ENCODE measurements at regions not wholly inside any gene's neighbourhood (a gene's known extent, or its start where the extent isn't known, plus 50 kb on each side); places are given as distances from the start of the nearest gene placed in this dataset.

DNA sequence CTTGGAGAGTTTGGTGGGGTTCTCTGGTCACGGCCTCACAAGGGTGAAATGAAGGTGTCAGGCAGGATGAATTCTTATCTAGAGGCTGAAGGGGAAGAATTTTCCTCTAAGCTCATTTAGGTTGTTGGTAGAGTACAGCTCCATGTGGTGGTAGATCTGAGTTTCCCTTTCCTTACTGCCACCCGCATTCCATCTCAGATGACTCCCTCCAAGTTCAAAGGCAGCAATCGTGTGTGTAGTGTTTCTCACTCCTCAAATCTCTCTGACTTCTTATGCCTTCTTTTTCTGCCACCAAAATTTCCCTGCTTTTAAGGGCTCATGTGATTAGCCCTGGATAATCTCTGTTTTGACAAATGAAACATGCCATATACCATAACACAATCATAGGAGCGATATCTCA, 135.5 kb upstream of the MYOCD start:
- no peak for DNase-seq

DNA sequence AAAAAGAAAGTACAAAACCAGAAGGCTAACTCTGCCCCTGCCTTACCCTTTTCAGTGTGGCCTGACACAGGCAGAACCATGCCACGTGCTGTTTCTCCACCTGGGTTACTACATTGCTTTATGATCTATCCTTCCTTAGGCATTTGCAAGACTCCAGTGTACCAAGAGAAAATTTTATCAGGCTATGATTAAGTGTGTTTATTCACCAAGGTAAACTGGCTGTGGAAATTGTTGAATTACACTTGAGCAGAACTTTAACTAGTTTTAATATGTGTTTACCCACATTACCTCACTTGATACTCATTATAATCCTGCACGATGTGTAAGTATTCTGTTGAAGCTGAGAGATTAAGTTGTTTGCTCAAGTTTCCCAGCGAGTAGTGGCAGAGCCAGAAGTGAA, 129.7 kb upstream of the MYOCD start:
- no peak for DNase-seq

DNA sequence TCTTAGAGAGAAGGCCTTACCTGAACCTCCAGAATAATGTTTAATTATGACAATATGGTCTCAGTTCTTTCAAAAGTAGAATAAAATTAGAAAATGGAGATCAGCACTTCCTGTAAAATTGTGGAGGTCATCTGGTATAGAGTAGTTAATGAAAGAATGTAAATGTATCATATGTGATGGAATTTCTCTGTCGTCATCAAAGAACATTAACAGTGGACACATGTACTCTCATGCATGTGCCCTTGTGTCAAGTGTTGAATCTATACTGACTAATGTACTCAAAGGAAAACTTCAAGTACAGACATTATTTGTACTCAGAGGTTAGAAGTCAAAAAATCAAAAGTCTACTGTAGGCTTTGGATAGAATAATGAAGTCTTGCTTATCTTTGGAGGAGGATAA, 129.2 kb upstream of the MYOCD start:
- DNase-seq: no peak

DNA sequence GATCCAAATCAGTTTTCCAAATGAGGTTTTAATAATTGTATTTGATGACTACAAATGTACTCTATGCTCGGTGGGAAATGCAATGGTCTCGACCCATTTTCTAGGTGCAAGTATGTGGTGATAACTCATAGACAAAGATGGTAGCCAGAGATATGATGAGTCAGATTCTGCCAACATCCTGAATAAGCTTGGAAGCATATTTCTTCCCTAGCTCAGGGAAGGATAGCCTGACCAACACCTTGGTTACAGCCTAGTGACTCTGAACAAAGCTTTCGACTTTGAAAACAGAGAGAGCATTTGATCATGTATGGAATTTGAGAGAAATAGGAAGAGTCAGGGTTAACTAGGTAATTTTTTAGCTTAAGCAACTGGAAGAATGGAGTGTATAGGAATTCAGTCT, 128.3 kb upstream of the MYOCD start:
- no peak for DNase-seq

DNA sequence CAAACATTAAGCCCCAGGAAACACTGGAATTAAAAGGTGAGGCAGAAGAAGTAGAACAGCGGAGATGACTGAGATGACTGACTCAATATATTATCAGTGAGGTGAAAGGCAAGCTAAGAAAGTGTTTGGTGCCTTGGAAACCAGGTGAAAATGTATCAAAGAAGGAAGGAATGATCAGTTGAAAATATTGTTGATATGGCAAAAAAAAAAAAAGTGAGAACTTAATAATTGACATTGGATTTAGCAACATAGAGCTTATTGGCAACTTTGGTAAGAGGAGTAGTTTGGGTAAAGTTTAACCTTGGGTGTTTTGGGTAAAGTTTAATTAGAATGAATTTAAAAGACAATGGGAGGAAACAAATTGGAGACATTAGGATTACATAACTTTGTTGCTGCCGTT, 127.7 kb upstream of the MYOCD start:
- DNase-seq: no peak

DNA sequence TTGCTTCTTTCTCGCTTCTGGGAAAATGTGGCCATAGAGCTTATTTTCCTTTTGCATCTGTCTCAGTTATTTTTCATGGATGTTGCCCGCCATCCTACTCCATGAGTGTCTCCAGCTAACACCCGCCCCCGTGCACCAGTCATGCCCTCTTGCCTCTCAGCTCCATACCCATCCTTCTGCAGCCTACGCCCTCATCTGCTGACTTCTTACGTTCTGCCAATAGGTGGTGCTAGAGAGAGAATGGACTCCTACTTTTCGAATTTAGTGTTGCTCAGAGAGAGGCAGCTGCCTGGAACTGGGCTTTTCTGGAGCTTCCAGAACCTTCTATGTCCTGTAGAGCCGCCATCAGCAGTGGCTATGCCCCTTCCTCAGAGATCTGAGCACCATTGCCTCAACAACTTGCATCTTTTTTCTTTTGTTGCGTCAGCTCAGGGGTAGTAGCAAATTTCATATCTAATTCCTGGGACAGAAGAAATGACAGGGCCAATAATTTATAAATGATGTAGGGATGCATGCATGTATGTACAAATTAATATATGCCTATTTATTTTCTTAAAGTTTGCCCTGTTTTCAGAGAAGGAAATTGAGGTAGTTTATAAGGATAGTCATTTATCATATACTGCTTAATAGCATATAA, 119.7 kb upstream of the MYOCD start:
- DNase-seq: no peak

DNA sequence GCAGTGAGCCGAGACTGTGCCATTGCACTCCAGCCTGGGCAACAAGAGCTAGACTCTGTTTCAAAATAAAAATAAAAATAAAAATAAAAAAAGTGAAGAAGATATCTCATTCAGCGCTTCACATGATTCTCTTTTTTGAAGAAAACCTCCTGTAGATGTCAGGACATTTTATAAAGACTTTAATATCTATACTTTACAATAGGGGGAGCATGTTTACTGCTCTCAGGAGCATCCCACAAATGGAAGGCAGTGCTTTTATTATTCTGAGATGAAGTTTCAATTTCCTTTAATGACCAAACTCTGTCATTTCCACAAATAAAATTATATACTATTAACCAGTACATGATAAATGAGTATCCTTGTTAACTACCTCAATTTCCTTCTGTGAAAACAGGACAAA, 118.7 kb upstream of the MYOCD start:
- DNase-seq: no peak

DNA sequence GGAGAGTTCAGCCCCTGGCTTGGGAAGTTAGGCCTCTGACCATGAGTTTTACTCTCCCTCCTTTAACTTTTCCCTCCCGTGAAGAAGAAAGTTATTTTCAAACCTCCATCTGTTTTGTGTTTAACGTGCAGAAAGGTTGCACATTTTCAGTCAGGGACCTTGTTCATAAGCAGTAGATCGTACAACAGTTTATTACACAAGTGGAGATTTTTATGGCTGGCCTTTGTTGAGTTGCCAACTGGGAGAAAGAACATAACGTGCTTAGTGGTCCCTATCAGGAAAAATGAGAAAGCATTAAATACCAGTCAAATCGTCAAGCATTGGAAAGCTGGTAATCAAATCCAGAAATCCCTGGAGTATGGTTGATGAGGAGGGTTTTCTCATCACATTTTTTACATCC, 117.9 kb upstream of the MYOCD start:
- no peak for DNase-seq

DNA sequence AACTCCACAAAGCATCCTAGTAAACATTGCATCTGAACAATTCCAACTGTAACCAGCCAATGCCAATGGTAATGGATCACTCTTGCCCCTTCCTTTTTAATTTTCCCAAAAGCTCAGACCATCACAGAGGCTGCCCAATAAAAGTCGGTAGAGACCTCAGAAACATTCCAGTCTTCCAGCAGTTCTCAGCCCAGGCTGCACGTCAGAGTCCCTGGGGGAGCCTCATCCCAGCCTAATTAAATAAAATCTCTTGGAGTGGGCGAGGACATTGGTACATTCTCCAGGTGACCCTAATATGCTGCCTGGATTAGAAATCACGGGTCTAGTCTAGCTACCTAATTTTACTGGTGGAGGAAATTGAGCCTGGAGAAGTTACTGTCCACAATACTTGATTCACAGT, 117.1 kb upstream of the MYOCD start:
- no peak for DNase-seq

DNA sequence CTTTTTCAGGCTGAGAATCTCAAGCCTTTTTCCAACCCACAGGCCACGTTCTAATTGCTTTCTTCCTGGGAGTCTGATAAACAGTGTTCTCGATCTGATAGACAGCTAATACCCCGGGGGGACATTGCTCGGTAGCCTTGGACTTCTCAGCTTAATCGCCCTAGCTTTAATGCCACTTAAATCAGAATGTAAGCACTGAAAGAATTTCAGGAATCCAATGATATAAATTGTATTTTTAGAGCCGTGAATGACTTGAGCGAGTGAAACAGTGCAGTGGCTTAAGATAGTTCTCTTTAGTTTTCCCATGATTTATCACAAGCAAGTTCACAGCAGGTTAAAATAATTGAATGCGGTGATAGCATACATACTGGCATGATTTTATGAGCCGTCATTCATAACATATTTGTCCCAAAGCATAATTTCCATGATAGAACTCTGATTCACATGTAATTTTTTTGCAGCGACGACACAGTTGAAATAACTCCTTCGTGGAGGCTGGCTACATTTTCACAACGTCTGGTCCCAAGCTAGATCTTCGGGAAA, 116.1 kb upstream of the MYOCD start:
- DNase-seq: no peak

DNA sequence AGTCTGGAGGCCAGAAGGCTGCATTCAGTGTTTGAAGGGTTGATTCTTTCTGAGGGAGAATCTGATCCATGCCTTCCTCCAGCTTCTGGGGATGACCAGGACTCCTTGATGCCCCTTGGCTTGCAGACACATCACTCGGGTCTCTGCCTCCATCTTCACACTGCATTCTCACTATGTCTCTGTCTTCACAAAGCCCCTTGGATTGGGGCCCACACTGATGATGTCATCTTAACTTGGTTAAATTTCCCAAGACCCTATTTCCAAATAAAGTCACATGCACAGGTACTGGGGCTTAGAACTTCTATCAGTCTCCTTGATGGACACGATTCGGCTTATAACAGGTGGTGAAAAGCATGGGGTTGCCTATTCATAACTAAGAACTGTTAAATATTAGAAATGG, 112.1 kb upstream of the MYOCD start:
- DNase-seq: no peak

DNA sequence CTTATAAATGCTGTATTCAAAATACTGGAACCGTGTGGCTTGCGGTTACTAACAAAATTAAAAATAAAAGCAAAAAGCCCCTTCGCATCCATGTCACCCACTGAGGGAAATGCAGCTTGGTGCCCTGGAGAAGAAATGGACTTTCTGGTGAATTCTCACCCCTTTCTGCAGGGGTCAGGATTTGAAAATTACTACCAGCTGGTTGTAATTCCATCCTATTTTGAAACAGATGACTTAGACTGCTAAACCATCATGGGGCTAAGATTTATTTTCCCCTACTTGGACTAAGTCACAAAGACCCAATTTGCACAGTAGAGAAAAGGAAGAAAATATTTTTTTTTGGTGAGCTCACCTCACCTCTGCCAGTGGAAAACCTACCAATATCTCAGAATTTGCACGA, 111.4 kb upstream of the MYOCD start:
- no peak for DNase-seq

DNA sequence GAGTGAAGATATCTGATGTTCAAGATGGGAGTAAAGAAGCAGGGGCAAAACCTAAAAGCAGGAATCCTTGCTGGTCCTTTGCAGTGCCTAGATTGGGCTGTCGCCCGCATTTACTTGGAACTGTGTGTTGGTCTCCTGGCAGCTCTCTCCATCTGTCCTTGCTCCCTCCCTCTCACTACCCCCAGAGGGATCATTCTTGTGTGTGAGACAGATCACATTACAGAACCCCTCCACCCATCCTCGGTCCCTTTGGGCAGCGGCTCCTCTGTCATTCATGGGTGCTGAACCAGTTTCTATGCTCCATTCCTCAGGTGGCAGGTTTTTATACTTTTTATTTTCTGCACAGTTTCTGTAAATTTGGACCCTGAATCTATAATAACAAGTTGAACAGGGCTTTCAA, 99.4 kb upstream of the MYOCD start:
- no peak for DNase-seq

DNA sequence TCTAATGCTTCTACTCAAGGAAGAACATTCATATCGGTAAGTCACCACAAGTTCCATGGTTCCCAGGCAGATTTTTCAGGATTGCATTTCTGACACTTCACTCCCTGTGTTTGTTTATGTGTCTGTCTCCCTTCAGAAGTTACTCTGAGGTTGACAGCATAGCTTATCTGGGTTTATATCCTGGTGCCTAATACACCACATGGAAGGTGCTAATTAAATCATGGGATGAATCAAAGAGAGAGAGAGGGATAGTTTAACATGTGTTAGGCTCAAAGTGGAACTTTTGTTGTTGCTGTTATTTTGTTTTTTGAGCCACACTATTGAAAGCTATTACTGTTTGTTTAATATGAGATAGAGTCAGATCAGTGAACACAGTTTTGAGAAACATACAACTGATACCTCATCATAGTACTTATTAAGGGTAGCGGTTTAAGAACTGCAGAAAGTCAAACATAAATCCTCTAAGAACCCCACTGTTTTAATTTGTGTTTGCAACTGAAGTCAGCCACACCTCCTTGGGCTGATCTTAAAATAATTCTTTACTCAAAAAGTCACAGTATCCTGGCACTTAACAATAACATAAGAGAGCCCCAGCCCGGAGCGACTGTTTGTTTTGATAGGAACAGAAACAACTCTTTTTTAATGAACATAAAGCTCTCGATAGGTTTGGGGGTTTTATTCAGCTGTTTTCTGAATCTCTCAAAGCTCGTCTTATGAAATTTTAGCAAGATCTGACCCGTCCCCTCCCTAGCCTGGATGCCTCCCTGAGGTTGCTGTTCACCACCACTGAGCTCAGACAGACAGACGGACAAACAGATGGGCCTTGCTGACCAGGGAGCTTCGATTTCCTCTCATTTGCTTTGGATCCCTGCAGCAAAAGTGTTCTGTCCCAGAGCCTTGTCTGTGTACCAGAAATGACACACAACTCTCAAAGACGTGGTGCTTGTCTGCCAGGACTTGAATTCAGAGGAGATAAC, 98.3 kb upstream of the MYOCD start:
- no peak for DNase-seq

DNA sequence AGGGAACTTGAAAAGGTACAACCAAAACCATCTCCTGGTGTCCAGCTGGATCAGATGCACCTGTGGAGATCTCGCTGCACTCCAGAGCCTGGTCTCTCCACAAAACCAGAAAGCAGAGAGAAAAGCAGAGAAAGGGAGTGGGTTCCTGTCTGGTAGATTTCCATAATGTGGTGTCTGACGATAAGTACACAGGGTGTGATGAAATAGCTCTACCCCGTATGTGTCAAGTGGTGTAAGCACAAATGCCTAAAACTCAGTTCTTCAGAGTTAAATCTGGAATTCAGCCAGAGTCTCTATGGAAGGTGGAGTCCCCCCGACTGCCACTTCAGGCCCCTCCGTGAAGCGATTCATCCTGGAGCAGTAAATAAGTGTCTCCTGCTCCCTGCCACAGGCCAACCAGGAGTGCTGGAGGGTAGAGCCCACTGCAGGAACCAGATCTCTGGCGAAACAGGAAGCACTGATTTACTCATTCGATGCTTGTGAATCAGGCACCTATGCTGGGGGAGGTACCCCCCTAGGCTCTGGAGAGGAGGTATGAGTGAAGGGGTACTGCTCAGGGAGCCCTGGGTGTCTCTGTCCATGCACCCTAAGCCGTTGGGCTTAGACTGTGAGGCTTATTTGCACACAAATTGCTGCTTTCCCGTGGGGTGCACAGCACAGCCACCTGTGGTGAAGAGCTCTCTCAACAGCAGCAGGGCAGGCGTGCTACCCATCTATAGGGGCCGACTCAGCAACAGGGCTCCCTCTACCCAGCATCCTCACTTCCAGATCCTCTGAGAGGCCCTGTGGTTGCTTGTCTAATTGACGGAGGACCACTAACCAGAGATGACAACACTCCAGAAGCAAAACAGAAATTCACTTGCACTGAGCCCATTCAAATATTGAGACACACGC, 97.1 kb upstream of the MYOCD start:
- DNase-seq: no peak

DNA sequence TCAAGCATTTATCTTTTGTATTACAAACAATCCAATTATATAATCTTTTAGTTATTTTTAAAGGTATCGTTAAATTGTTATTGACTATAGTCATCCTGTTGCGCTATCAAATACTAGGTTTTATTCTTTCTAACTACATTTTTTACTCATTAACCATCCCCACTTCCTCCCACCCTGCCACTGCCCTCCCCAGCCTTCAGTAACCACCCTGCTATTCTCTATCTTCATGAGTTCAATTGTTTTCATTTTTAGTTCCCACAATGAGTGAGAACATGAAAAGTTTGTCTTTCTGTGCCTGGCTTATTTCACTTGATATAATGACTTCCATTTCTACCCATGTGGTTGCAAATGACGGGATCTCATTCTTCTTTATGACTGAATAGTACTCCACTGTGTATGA, 94.1 kb upstream of the MYOCD start:
- no peak for DNase-seq

DNA sequence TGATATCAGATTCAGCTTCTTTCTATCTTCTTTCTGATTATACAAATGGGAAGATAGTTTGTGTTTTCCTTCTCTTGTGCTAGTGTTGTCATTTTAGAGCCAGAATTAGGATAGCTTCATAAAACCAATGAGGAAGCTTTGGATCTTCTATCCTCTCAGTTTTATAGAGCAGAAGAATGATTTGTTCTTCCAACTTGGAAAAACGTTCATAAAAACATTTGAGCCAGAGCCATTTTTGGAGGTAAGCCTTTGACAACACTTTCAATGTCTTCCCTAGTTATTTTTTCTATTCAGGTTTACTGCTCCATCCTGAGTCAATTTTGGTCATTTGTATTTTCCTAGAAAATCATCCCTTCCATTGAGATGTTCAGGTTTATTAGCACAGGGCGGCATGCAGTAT, 91.2 kb upstream of the MYOCD start:
- no peak for DNase-seq

DNA sequence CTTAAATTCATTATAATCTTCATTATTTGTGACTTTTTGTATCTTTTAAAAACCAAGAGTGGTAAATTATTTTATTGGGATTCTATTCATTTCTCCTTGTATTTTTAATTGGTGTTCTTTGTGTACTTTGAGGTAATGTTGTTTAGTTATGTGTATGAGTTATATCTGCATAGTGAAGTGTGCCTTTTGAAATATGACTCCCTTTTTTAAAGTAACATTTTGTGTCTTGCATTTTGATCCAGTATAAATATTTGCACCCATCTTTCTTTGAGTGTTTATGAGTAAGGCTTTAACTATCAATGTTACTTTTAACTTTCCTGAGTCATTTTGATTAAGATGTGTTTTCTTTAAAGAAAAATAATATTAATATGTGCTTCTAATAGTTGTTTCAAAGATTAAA, 90.0 kb upstream of the MYOCD start:
- DNase-seq: no peak

DNA sequence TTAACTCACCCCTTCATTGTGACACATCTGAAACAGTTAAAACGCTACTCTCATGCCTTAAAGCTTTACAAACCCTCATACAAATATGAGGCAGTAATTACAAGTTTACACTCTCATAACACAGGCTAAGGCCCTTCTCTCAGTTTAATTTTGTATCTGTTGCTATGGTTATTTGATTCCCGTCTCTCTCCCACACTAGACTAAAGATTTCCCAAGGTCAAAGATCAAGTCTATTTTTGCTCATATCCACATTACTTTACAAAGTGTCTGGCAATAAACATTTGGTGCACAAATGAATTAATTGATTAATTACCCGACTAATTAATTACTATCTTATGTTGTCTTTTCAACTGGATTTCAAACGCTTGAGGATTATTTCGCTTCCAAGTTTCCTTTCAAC, 86.4 kb upstream of the MYOCD start:
- no peak for DNase-seq

DNA sequence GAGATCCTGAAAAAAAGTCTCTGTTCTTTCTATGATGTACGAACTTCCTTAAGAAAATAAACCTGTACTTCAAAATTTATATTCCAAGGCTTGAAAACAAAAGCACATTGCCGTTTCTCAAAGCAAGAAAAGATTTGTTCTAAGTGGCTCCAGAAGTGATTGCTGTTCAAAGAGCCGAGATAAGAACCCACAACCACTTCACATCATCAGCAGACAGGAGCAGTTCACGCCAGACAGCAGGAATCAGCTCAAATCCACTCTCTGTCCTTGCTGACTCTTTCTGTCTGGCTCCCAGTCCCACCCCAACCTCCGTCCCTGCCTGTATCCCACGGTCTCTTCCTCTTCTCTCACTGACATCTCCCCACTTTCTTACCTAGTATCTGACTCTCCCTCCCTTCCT, 85.0 kb upstream of the MYOCD start:
- DNase-seq: no peak

DNA sequence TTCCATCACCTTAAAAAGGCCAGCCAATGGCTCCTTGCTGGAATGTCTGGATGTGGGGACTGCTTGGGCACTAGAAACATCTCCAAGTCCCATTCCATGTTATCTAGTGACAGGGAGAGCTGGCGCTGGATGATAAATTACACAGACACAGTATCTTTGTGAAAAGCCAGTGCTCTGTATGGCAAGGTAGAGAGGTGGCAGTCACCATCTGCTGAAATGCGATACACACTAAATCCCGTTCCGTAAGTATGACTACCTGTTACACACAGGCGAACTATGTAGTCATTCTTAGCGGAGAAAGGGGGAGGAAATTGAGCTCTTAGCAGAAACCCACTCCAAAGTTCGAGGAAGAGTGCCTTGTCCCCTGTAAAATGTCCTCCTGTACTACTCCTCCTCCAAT, 81.0 kb upstream of the MYOCD start:
- no peak for DNase-seq

DNA sequence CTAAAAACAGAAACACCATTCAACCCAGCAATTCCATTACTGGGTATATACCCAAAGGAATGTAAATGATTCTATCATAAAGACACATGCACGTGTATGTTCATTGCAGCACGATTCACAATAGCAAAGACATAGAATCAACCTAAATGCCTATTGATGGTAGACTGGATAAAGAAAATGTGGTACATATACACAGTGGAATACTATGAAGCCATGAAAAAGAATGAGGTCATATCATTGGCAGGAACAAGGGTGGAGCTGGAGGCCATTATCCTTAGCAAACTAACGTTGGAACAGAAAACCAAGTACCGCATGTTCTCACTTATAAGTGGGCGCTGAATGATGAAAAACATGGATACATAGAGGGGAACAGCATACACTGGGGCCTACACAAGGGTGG, 77.2 kb upstream of the MYOCD start:
- DNase-seq: no peak

DNA sequence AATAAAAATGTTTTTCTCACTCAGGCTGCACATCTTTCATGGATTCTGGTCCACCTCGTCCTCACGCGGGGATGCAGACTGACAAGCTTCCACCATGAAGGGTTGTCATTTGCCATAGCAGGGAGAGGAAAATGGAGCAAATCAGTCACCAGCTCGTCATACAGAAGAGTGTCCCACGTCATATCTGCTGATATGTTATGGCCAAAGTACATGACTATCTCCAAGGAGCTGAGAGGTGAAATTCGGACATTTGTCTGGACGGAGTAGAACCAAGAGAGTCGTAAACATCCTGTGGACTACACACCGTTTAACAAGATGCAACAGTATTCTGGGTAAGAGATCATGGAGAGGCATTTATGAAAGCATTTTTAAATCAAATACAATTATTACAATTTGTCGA, 75.3 kb upstream of the MYOCD start:
- DNase-seq: no peak

All from skin of body (tissue), 1 donor.